ENCODE measurements at regions not wholly inside any gene's neighbourhood (a gene's known extent, or its start where the extent isn't known, plus 50 kb on each side); places are given as distances from the start of the nearest gene placed in this dataset.

DNA sequence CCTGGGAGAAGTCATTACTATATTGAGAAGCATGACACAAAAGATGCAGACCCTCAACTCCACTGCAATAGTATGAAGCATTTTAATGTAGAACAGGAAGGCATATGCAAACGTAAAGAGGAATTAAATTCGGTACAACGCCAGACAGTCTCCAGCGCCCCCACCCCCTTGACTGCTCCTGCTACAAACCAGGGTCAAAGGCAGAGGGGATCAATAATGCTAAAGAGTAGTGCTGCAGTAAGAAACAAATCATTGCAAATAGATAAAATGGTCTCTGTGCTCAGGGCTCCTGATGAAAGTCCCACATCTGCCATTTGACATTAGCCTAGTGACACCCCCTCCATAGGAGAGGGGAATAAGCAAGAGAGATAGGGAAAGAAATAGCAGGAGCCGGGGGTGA lies 164.9 kb upstream of the BLID start:
- no peak for TF ChIP-seq ARNTL (CRISPR knock-in tag; IDR thresholded peaks at IDR 0.05; ENCODE audit: borderline replicate concordance, low read depth)
- no peak for TF ChIP-seq ZNF8 (CRISPR knock-in tag; IDR thresholded peaks at IDR 0.05)
- TF ChIP-seq, protein P1, sequence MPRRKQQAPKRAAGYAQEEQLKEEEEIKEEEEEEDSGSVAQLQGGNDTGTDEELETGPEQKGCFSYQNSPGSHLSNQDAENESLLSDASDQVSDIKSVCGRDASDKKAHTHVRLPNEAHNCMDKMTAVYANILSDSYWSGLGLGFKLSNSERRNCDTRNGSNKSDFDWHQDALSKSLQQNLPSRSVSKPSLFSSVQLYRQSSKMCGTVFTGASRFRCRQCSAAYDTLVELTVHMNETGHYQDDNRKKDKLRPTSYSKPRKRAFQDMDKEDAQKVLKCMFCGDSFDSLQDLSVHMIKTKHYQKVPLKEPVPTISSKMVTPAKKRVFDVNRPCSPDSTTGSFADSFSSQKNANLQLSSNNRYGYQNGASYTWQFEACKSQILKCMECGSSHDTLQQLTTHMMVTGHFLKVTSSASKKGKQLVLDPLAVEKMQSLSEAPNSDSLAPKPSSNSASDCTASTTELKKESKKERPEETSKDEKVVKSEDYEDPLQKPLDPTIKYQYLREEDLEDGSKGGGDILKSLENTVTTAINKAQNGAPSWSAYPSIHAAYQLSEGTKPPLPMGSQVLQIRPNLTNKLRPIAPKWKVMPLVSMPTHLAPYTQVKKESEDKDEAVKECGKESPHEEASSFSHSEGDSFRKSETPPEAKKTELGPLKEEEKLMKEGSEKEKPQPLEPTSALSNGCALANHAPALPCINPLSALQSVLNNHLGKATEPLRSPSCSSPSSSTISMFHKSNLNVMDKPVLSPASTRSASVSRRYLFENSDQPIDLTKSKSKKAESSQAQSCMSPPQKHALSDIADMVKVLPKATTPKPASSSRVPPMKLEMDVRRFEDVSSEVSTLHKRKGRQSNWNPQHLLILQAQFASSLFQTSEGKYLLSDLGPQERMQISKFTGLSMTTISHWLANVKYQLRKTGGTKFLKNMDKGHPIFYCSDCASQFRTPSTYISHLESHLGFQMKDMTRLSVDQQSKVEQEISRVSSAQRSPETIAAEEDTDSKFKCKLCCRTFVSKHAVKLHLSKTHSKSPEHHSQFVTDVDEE (CRISPR knock-in tag; IDR thresholded peaks at IDR 0.05): no peak
- TF ChIP-seq RARB (CRISPR knock-in tag; IDR thresholded peaks at IDR 0.05): no peak
- no peak for TF ChIP-seq POU6F1 (CRISPR knock-in tag; IDR thresholded peaks at IDR 0.05; ENCODE audit: borderline replicate concordance, low read depth)
- no peak for TF ChIP-seq CSDC2 (CRISPR knock-in tag; IDR thresholded peaks at IDR 0.05)
- TF ChIP-seq SNAI2 (CRISPR knock-in tag; IDR thresholded peaks at IDR 0.05): no peak
- TF ChIP-seq ZFP30 (CRISPR knock-in tag; IDR thresholded peaks at IDR 0.05): no peak
- TF ChIP-seq ZNF70 (CRISPR knock-in tag; IDR thresholded peaks at IDR 0.05): no peak
- TF ChIP-seq TCF4 (CRISPR knock-in tag; IDR thresholded peaks at IDR 0.05; ENCODE audit: borderline replicate concordance): no peak
- TF ChIP-seq ZFP3 (CRISPR knock-in tag; IDR thresholded peaks at IDR 0.05): no peak
- TF ChIP-seq ISL1 (CRISPR knock-in tag; IDR thresholded peaks at IDR 0.05): no peak
- no peak for TF ChIP-seq TOX (CRISPR knock-in tag; IDR thresholded peaks at IDR 0.05; ENCODE audit: borderline replicate concordance)
- TF ChIP-seq, protein P2, sequence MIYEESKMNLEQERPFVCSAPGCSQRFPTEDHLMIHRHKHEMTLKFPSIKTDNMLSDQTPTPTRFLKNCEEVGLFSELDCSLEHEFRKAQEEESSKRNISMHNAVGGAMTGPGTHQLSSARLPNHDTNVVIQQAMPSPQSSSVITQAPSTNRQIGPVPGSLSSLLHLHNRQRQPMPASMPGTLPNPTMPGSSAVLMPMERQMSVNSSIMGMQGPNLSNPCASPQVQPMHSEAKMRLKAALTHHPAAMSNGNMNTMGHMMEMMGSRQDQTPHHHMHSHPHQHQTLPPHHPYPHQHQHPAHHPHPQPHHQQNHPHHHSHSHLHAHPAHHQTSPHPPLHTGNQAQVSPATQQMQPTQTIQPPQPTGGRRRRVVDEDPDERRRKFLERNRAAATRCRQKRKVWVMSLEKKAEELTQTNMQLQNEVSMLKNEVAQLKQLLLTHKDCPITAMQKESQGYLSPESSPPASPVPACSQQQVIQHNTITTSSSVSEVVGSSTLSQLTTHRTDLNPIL (CRISPR knock-in tag; IDR thresholded peaks at IDR 0.05; ENCODE audit: low read depth): no peak
- TF ChIP-seq GLIS3 (CRISPR knock-in tag; IDR thresholded peaks at IDR 0.05): no peak
- TF ChIP-seq ZC3H10 (CRISPR knock-in tag; IDR thresholded peaks at IDR 0.05): no peak
- no peak for TF ChIP-seq ESRRG (CRISPR knock-in tag; IDR thresholded peaks at IDR 0.05)
- no peak for TF ChIP-seq BACH2 (CRISPR knock-in tag; IDR thresholded peaks at IDR 0.05; ENCODE audit: borderline replicate concordance)
- no peak for ATAC-seq

DNA sequence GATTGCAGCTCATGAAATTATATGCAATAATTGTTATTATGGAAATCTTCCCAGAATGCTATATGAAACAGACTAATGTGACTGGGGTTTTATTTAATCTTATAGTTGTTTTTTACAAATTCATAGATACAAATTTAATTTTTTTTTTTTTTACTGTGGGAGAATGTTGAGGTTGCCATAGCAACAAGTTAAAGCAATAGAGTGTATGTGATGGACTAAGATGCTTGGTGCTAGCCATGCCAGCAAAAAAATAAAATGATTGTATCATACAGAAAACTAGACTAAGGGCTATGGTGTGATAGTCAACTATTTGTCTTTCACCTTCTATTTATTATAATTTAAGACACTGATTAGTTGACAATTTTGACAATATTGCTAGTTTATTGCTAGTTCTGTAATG lies 163.2 kb upstream of the BLID start:
- ATAC-seq: no peak
- TF ChIP-seq ZNF8 (CRISPR knock-in tag; IDR thresholded peaks at IDR 0.05) (no peak), ESRRG (CRISPR knock-in tag; IDR thresholded peaks at IDR 0.05) (no peak)
- TF ChIP-seq, protein P3, sequence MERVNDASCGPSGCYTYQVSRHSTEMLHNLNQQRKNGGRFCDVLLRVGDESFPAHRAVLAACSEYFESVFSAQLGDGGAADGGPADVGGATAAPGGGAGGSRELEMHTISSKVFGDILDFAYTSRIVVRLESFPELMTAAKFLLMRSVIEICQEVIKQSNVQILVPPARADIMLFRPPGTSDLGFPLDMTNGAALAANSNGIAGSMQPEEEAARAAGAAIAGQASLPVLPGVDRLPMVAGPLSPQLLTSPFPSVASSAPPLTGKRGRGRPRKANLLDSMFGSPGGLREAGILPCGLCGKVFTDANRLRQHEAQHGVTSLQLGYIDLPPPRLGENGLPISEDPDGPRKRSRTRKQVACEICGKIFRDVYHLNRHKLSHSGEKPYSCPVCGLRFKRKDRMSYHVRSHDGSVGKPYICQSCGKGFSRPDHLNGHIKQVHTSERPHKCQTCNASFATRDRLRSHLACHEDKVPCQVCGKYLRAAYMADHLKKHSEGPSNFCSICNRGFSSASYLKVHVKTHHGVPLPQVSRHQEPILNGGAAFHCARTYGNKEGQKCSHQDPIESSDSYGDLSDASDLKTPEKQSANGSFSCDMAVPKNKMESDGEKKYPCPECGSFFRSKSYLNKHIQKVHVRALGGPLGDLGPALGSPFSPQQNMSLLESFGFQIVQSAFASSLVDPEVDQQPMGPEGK (CRISPR knock-in tag; IDR thresholded peaks at IDR 0.05; ENCODE audit: borderline replicate concordance): no peak

- ATAC-seq: no peak
- TF ChIP-seq ESRRG (CRISPR knock-in tag; IDR thresholded peaks at IDR 0.05) (no peak), BACH2 (CRISPR knock-in tag; IDR thresholded peaks at IDR 0.05; ENCODE audit: borderline replicate concordance) (no peak), ZNF70 (CRISPR knock-in tag; IDR thresholded peaks at IDR 0.05) (no peak), ZNF8 (CRISPR knock-in tag; IDR thresholded peaks at IDR 0.05) (no peak), ARNTL (CRISPR knock-in tag; IDR thresholded peaks at IDR 0.05; ENCODE audit: borderline replicate concordance, low read depth) (no peak), CSRNP3 (CRISPR knock-in tag; IDR thresholded peaks at IDR 0.05) (no peak), ISL1 (CRISPR knock-in tag; IDR thresholded peaks at IDR 0.05) (no peak), SNAI2 (CRISPR knock-in tag; IDR thresholded peaks at IDR 0.05) (no peak)
- TF ChIP-seq, protein P3 (CRISPR knock-in tag; IDR thresholded peaks at IDR 0.05; ENCODE audit: borderline replicate concordance): no peak
- TF ChIP-seq, protein P1 (CRISPR knock-in tag; IDR thresholded peaks at IDR 0.05): no peak
These were observed 161.5 kb upstream of the BLID start for GRCh38 chr11:122277493-122277892.

Data from SK-N-SH treated with all-trans-retinoic acid at 6 μM for 48 hours (cell line).